ENCODE measurements at regions not wholly inside any gene's neighbourhood (a gene's known extent, or its start where the extent isn't known, plus 50 kb on each side); places are given as distances from the start of the nearest gene placed in this dataset.

DNA sequence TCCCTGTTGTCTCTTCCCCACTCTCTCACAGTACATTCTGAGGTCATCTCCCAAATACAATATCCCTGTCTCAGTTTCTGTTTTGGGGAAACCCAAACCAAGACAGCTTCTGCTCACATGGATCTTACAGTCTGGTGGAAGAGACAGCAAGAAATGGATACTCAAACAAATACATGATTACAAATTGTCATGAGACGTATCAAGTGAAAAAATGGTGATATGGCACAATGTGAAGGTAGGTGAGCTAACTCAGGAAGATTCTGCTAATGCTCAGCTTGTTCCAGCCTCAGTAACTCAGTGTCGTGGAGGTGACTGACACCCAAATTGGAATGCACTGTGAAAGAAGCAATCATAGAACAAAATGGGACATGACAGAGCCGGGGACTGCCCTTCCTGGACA is 68.3 kb downstream of the CHST1 start:
- DNase-seq (ENCODE audit: low spot score) (no peak), FAIRE-seq (no peak)

DNA sequence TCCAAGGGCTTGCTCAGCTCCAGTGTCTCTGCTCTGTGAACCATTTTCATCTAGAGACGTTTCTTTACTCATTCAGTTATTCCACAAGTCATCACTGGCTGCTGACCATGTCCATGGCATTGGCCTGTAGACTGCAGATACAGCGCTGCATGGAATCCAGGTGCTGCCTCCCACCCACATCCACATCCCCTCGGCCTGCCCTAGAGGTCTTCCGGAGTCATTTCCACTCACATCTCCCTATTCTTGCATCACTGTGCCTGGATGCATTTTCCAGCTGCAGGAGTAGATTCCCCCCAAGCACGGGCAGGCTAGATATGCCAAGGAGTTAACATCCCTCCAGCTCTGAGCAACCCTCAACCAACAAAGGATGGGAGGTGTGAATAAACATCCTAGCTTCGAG is 68.9 kb downstream of the CHST1 start:
- FAIRE-seq (no peak), DNase-seq (ENCODE audit: low spot score) (no peak)

DNA sequence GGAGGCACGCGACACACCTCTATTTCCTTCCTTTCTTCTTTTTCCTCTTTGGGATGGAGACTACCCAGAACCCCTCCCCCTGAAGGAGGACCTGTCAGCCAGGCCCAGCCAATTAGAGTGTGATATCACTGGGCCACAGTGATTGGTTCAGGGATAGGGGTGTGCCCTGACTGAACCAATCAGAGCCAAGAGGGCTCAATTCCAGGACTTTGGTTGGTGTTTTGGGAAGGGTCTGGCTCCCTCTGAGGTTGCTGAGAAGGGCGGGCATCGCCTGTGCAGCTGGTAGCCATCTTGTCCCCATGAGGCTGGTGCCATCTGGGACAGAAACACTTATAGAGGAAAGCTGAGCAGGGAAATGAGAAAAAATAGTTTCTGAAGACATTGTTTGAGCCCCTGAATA is 71.4 kb downstream of the CHST1 start:
- FAIRE-seq (no peak), DNase-seq (ENCODE audit: low spot score) (no peak)

DNA sequence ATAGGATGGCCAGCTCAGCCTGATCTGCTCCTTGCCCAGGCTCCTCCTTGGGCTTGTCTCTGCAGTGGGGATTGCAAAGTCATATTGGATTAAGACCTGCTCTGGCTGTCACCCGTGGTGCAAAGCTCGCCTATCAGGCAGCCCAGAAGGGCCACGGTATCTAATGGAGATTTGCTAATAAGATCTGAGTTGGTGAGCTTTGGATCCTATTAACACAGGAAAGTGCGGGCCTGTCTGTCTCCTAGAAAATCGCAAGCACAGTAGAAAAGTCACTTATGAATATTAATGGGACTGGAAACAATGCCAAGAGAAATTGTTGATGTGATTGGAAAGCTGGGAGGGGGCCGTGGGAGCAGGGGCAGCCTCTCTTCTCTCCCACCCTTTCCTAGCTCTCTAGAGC is 72.8 kb downstream of the CHST1 start:
- DNase-seq (ENCODE audit: low spot score) (no peak), FAIRE-seq (no peak)

DNA sequence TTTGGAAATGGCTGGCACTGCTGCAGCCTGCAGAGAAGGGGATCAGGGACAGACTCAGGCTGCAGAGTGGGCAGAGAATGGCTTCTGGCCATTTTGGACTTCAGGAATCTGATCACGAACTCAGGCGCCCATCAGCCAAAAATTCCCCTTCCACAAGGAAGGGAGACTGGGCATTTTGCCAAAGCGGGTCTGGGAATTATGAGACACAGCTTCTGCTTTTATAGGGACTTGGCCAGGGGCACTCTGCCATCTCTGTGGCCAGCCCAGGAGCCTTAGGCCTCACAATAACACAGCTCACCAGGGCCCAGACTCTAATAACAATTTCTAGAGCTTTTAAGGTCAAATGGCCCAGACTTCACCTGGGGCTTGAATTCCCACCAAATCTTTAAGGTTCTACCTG is 74.7 kb downstream of the CHST1 start:
- no peak for DNase-seq (ENCODE audit: low spot score)

DNA sequence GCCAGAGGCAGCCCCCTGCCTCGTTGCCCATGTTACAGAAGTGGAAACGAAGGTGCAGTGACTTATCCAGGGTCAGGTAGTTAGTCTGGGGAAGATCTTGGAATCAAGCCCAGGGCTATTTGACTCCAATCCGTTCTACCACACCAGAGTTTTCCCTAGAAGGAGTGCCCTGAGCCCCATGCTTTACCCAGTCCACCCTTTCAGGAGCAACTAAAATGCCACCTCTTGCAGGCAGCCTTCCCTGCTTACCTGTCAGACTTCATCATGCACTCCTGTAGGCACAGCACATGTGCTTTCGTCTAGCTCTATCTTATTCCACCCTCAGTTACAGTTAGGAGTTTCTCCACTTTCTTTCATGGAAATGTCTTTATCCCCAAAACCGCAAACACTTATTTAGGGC is 80.2 kb downstream of the CHST1 start:
- FAIRE-seq, result no peak
- no peak for DNase-seq (ENCODE audit: low spot score)

More for the DNA sequence above, 74.7 kb downstream of the CHST1 start:
- FAIRE-seq, result no peak

DNA sequence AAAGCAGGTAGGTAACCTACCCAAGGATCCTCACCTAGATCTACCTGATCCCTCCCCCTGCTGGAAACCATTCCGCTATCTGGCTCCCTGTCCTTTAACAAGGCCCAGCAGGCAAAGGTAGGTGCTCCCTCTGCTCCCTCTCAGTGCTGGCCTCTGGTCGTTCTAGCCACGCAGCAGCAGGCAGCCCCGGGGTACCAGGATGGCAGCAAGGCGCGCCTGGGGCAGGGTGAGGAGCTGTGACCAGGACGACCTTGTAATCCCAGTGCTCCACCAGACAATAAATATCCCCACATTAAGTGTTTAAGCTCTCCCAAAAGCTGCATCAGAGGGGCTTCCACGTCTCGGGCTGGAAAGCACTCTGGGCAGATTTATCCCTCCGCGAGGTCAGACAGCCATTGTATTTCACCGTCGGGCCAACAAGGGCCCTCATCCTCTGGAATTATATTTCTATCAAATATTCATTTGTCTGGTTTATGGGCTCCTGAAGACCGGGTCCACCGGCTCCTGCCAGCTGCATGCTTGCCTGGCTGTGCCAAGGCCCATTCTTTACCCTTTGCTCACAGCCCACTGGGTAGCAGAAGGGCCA is 81.3 kb downstream of the CHST1 start:
- FAIRE-seq (no peak), DNase-seq (ENCODE audit: low spot score) (no peak)

DNA sequence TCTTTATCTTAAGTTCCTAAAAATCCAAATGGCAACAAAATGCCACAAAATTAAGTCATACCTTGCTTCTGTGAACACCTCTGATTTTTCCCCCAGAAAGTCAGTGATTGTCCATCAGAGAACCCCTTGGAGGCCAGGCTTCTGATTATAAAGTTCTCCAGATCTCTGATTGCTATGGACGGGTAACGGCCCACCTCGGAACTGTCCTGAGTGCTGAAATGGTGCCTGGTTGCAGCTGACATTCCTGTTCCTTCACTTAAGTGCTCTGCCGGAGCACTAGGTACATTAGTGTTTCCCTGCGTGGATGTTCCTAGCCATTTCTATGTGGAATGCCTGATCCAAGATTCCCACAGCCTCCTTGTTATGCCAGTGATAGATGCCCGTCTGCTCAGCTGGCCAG is 85.0 kb downstream of the CHST1 start:
- DNase-seq (ENCODE audit: low spot score) (no peak), FAIRE-seq (no peak)

DNA sequence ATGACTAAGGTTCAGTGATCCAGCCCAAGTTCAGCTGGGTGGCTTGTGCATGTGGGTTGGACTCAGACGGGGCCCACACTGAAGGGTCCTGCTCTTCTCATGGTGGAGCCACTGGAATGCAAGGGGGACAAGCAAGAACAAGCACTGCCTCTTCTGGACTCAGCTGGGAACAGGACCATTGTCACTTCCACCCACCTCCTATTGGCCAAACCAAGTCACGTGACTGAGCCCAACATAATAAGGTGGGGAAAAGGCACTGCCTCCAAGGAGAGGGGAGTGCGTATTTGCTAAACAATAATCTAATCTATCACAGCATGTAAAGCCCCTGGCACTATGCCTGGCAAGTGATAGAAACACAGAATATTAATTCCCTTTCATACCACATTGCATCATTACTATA is 87.1 kb downstream of the CHST1 start:
- DNase-seq (ENCODE audit: low spot score), result no peak
- FAIRE-seq, result no peak

DNA sequence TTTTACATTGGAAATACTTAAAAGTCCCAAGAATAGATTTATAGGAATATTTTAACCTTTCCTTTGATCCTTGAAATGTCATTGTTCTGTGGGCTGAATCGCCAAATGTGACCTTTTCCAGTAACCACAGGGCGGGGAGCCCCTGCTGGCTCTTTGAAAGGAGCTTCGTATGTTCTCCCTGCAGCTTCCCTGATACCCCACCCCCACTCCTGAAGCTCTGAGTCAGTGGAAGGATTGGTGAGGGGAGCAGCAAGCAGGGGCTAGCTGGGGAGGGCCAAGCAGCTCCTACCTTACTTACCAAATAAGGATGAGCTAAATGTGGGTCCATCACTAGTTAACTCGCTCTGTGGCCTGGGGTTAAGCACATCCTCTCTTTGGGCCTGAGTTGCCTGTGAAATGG is 87.7 kb downstream of the CHST1 start:
- DNase-seq (ENCODE audit: low spot score) (no peak), FAIRE-seq (no peak)

DNA sequence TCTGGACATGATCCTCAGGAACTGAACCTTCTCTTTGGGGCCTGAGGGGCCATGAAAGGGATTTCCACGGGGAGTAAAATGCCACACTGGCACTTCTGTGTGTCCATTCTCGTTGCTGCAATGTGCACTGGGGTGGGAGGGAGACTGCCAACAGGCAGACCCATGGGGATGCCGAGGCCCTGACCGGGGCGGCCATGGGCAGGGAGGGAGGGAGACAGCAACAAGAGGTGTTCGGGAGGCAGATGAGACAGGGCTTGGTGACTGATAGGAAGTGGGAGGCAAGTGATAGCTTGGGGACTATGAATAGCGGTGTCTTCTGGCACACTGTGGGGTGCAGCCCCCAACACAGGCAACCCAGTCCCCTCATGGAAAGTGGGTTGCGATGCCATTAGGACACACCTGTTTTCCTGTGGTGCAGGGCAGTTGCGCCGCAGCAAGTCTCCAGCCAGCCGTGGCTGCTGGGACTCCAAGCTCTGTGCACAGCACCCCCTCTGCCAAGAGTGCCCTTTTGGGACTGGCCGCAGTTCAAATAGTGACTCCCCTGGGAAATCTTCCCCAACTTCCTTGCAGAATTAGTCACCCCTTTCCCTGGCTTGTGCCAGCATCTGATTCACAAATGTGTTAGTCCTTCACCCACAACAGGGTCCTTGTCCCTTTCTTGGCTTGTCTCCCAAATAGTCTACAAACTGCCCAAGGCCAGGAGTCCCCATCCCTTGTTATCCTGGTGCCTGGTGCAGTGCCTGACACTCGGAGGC is 88.8 kb downstream of the CHST1 start:
- DNase-seq (ENCODE audit: low spot score), result no peak
- no peak for FAIRE-seq

DNA sequence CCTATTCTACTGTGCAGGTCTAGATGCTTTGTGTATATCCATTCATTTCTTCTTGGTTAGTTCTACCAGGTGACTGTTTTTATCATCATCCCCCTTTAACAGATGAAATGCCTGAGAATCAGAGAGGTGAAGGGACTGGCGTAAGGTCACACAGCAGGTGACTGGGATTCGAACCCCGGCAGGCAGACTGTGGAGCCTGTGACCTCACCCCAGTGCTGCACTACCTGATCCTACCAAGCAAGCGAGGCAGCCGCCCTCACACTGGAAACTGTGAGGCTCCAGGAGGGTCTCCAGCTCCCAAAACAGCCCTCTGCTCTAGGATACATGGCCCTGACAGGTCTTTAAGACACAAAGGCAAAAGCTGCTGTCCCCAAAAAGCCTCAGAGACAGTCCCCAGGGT is 91.7 kb downstream of the CHST1 start:
- FAIRE-seq, result no peak
- DNase-seq (ENCODE audit: low spot score), result no peak

DNA sequence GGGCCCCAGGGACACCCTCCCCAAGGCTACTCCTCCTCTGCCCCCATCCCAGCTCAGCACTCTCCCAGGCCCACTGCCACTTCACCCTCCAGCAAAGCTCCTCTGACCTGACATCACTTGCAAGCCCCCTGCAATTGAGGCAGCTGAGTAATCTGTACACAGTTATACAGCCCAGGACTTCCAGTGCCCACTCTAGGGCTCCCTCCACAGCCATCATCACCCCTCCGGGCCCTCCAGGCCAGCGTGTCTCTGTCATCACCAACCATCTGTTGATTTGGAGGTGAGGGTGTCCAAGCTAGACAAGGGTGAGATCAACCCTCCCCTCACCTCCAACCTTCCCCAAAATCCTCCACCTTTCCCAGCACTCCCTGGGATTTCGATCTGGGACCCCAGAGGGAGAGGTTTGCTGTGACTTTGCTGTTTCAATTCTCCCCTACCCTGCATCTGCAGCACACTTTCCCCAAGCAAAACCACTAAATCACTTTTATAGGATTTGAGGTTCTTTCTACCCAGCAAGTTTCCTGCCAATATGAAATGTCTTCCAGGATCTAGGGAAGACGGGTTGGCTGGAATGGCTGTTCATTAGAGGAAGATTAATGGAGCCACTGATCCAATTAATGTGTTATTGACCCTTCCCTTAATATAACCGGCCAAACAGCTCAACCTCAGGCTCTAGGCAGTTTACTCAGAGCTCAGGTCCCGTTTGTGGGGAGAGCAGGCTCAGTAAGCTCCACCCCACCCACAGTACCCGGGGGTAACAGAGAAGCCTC is 92.9 kb downstream of the CHST1 start:
- no peak for FAIRE-seq
- no peak for DNase-seq (ENCODE audit: low spot score)

DNA sequence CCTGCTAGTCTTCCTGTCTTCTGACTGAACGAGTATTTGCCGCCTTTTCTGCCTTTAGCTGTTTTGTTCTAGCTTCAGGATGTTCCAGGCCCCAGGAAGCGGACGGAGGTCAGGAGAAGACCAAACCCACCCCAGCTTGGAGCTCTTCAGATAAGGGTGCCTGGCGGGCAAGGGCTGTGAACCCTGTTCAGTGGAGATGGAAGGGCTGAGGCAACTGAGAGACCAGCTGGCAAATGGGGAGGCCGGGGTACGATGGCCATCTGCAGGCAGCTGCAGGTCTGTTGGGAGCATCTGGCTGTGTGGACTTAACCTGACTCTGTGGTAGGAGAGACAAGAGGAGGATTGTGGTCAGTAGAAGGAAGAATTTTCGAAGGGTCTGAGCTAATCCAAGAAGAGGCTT is 95.6 kb downstream of the CHST1 start:
- DNase-seq (ENCODE audit: low spot score), result no peak
- no peak for FAIRE-seq

DNA sequence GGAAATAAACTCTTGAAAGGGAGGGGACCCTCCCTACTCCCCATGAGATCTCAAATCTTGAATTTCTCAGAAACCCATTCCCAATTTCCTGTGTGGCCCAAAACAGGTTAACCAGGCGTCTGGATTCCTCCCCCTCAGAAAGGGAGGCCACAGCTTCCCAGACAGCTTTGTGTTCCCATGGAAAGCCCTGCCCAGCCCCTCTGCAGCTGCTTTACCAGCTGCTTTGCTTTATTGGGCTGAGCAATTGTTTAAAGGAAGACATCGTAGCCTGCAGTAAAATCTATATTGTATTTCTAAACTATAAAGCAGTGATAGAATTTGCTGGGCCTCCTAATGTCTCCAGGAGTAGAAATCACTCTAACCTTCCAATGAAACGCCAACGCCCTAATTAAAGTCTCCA is 97.4 kb downstream of the CHST1 start:
- no peak for DNase-seq (ENCODE audit: low spot score)
- FAIRE-seq, result no peak

DNA sequence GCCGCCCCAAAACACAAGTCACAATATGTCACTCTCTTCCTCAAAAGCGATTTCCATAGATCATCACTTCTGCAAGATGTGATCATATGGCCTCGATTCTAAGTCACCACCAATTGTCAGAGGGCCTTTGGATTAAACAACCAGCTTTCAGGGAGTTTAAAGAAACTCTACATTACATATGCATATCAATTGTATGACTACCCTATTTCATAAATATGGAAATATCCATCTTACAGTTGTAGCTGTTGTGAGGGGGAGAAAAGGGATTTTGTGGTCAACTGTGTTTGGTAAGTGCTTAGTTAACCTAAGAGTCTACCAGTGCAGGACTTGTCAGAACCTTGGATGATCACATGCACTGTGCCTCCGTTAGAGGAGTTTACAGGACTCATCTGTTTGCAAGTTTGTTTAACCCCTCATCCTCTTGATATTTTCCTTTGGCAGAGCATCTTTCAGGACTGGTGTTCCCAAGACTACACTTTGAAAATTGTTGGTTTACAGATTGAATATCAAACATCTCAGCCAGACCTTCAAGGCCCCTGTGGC is 99.9 kb downstream of the CHST1 start:
- FAIRE-seq (no peak), DNase-seq (ENCODE audit: low spot score) (no peak)

DNA sequence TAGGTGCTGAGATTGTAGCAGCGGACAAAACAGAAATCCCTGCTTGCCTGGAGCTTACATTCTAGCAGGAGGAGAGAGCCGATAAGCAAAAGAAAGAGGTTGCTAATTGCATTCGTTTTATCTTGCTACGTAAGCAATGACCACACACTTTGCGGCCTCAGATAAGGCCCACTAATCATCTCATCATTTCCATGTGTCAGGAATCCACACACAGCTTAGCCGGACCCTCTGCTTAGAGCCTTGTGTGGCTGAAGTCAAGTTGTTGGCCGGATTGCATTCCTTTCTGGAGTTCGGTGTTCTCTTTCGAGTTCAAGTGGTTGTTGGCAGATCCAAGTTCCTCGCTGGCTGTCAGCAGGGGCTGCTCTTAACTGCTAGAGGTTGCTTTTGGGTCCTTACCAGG is 101.6 kb downstream of the CHST1 start:
- FAIRE-seq (no peak), DNase-seq (ENCODE audit: low spot score) (no peak)

DNA sequence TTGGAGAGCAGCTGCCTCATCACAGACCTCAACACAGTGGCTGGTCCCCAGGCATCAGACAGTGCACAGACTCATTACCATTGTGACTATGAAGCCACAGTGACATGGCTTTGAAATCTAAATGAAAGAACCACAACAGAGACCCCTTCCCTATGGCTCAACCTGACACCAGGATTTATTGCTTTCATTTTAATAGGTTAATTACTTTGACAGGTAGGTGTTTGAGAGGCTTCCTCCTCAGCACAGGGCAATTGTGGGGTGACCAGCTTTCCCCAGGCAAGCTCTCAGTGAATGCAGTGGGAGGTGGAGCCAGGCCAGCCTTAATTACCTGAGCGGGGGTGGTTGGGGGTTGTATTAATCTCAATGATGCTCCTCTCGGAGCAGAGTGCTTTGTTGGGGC is 102.3 kb downstream of the CHST1 start:
- FAIRE-seq (no peak), DNase-seq (ENCODE audit: low spot score) (no peak)

DNA sequence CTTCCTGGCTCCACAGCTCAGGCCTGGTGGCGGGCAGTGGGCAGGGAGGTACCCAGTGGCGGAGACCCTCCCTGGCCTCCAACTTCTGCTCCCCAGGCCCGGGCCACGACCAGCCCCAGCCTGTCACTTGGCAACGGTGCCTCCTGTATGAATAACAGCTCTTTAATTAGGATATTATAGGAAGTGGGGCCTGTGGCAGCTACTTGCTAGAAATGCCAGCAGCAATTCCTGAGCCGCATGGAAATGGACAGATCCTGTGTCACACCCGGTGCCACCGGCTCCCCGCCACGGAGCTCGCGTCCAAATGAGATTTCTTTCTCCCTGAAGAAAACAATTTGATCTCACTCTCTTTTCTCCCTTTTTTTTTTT is 104.5 kb downstream of the CHST1 start:
- FAIRE-seq (no peak), DNase-seq (ENCODE audit: low spot score) (no peak)

DNA sequence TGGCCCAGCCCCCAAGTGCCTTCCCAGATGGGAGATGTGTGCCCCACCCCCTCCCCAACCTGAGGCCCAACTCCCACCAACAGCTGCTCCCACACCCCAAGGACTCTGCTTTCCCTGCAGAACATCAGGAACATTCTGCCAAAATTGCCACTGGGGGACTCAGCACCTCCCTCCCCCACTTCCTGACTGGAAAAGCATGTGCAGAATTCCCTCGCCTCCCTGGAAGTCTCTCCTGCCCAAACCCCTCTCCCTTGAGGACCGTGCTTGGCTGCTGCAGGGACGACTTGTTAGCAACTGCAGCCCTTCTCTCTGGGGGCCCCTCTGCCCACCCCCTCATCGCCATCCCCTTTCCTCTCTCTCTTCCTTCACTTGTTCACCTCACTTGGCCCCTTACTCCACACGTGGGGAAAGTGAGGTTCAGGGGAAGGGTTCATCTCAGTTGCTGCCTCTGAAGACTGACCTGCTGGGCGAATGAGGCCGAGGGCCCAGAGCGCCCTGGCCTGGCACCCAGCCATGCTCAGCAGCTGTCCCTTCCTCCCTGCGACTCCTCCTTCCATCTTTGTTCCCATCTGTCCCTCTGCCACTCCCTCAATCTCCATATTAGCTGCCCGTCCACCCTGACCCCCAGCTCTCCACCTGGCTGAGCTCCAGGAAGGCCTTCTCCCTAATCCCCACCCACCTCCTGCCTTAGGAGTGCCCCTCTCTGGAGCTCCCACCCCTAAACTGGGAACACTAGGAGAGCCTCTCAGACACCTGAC is 105.1 kb downstream of the CHST1 start:
- FAIRE-seq, result no peak

DNA sequence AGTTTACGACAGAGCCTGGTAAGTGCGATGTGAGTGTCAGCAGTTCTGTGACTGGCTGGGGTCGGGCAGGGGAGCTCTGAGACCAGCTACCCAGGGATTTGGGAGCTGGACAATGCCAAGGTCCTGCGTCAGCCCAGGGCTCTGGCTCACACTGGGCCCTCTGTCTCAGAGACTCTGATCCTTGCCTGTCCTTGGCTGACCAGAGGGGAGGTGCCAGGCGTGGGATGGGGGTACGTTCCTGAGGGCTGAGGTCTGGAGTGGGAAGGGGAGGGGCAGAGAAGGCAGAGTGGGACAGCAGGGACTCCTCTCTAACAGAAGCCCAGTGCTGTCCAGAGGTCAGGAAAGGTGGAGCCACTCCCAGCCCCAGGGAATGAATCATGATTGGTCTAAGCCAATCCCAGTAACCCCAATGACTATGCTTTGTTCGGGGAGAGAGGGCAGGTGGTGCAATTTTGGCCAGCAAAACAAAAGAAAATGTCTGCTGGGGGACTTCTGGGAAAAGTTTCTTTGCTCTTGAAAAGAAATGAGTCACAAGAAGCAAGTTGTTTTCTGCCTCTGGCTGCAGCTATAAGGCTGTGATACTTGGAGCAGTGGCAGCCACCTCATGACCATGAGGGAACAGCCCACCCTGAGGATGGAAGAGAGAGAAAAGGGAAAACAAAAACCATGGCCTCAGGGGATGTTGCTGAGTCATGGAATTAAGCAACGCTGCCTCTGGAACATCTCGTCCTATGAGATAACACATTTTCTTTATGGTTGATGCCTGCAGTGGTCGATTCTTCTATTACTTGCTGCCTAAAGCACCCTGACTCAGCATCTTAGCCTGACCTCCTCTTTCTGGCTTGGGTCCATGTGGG is 108.3 kb downstream of the CHST1 start:
- FAIRE-seq (no peak), DNase-seq (ENCODE audit: low spot score) (no peak)

More for the DNA sequence above, 105.1 kb downstream of the CHST1 start:
- no peak for DNase-seq (ENCODE audit: low spot score)

Data from RCC 7860 (cell line).